ENCODE measurements at regions not wholly inside any gene's neighbourhood (a gene's known extent, or its start where the extent isn't known, plus 50 kb on each side); places are given as distances from the start of the nearest gene placed in this dataset.
"Not testable (repeated sequence)": the region's sequence is repeated elsewhere in the genome, so short reads cannot be mapped to it uniquely, and the experiment has no call there.

GRCh38 chr4:130008461-130008860 lies 912.5 kb downstream of the C4orf33 start:
- no peak for DNase-seq (ENCODE audit: low read depth)

- not testable (repeated sequence) for DNase-seq (ENCODE audit: low read depth)
Observed at GRCh38 chr4:130012806-130013205, 916.9 kb downstream of the C4orf33 start.

- no peak for DNase-seq (ENCODE audit: low read depth)
Observed at GRCh38 chr4:130021706-130022105, 925.8 kb downstream of the C4orf33 start.

- DNase-seq (ENCODE audit: low read depth): no peak
Observed at GRCh38 chr4:130023088-130023487, 927.1 kb downstream of the C4orf33 start.

- DNase-seq (ENCODE audit: low read depth): no peak
Observed at GRCh38 chr4:130025701-130026100, 929.7 kb downstream of the C4orf33 start.

- no peak for DNase-seq (ENCODE audit: low read depth)
Observed at GRCh38 chr4:130026185-130026584, 930.2 kb downstream of the C4orf33 start.

- DNase-seq (ENCODE audit: low read depth): no peak
Observed at GRCh38 chr4:130027973-130028372, 932.0 kb downstream of the C4orf33 start.

GRCh38 chr4:130028552-130028951 lies 932.6 kb downstream of the C4orf33 start:
- DNase-seq (ENCODE audit: low read depth): no peak

- DNase-seq (ENCODE audit: low read depth): no peak
Observed at GRCh38 chr4:130029442-130029841, 933.5 kb downstream of the C4orf33 start.

- DNase-seq (ENCODE audit: low read depth): no peak
Observed at GRCh38 chr4:130031858-130032257, 935.9 kb downstream of the C4orf33 start.

- DNase-seq (ENCODE audit: low read depth): not testable (repeated sequence)
Observed at GRCh38 chr4:130033657-130034056, 937.7 kb downstream of the C4orf33 start.

- DNase-seq (ENCODE audit: low read depth): no peak
Observed at GRCh38 chr4:130034876-130035275, 938.9 kb downstream of the C4orf33 start.

- DNase-seq (ENCODE audit: low read depth): peak; percentile 1
Observed at GRCh38 chr4:130035391-130035790, 939.4 kb downstream of the C4orf33 start.

GRCh38 chr4:130037866-130038265 lies 941.9 kb downstream of the C4orf33 start:
- not testable (repeated sequence) for DNase-seq (ENCODE audit: low read depth)

- DNase-seq (ENCODE audit: low read depth): not testable (repeated sequence)
Observed at GRCh38 chr4:130038540-130038939, 942.6 kb downstream of the C4orf33 start.

GRCh38 chr4:130043732-130044160 lies 947.8 kb downstream of the C4orf33 start:
- peak; percentile 14 for DNase-seq (ENCODE audit: low read depth)

GRCh38 chr4:130044788-130045531 lies 949.0 kb downstream of the C4orf33 start:
- no peak for DNase-seq (ENCODE audit: low read depth)

GRCh38 chr4:130053723-130054122 lies 957.8 kb downstream of the C4orf33 start:
- no peak for DNase-seq (ENCODE audit: low read depth)

GRCh38 chr4:130054908-130055307 lies 959.0 kb downstream of the C4orf33 start:
- DNase-seq (ENCODE audit: low read depth): no peak

- DNase-seq (ENCODE audit: low read depth): no peak
Observed at GRCh38 chr4:130056286-130056685, 960.3 kb downstream of the C4orf33 start.

GRCh38 chr4:130064471-130064870 lies 968.5 kb downstream of the C4orf33 start:
- no peak for DNase-seq (ENCODE audit: low read depth)

GRCh38 chr4:130067419-130067818 lies 971.5 kb downstream of the C4orf33 start:
- DNase-seq (ENCODE audit: low read depth): no peak

- DNase-seq (ENCODE audit: low read depth): no peak
Observed at GRCh38 chr4:130068072-130068471, 972.1 kb downstream of the C4orf33 start.

GRCh38 chr4:130071746-130072145 lies 975.8 kb downstream of the C4orf33 start:
- no peak for DNase-seq (ENCODE audit: low read depth)

All from fibroblast of the conjunctiva (primary cell).